T-helper 1 cell treated with Interleukin-12 subunit alpha and Interleukin-12 subunit beta and Interleukin-4 antibody, amounts not matched to agents 30 μg/mL and 1 μg/mL, for 36 hours (primary cell): ENCODE measurements at regions not wholly inside any gene's neighbourhood (a gene's known extent, or its start where the extent isn't known, plus 50 kb on each side); places are given as distances from the start of the nearest gene placed in this dataset.

ENCODE experiments used
- H3K27ac Mint-ChIP-seq: one replicate; pipeline ENCODE4 v1.8.0; 2021; ENCODE audit warnings: mild to moderate bottlenecking, mixed read lengths
- H3K27me3 Mint-ChIP-seq: one replicate; pipeline ENCODE4 v1.8.0; 2021; ENCODE audit warnings: low read depth, mixed read lengths
- H3K36me3 Mint-ChIP-seq: one replicate; pipeline ENCODE4 v1.8.0; 2021; ENCODE audit warnings: low read depth, mixed read lengths
- H3K4me1 Mint-ChIP-seq: one replicate; pipeline ENCODE4 v1.8.0; 2021; ENCODE audit warnings: low read depth, mixed read lengths
- H3K4me3 Mint-ChIP-seq: one replicate; pipeline ENCODE4 v1.8.0; 2021; ENCODE audit warnings: mild to moderate bottlenecking, moderate library complexity, mixed read lengths
- H3K9me3 Mint-ChIP-seq: one replicate; pipeline ENCODE4 v1.8.0; 2021; ENCODE audit warnings: mixed read lengths

- no peak overlapping the region for H3K4me3 Mint-ChIP-seq
- no peak overlapping the region for H3K27ac Mint-ChIP-seq
- no peaks in the 10 kb centered on the region for H3K36me3 Mint-ChIP-seq
- H3K4me1 Mint-ChIP-seq = no peaks in the 10 kb centered on the region
- peaks cover 14% of the 10 kb centered on the region for H3K27me3 Mint-ChIP-seq
- peaks cover 3% of the 10 kb centered on the region for H3K9me3 Mint-ChIP-seq
Observed at GRCh38 chr12:111074559-111074958, 154.2 kb upstream of the MYL2 start.

- H3K27me3 Mint-ChIP-seq = peaks cover 14% of the 10 kb centered on the region
- H3K4me3 Mint-ChIP-seq = no peak overlapping the region
- peaks cover 2% of the 10 kb centered on the region for H3K4me1 Mint-ChIP-seq
- no peaks in the 10 kb centered on the region for H3K36me3 Mint-ChIP-seq
- H3K9me3 Mint-ChIP-seq = peaks cover 3% of the 10 kb centered on the region
- H3K27ac Mint-ChIP-seq = no peak overlapping the region
Observed at GRCh38 chr12:111073370-111073769, 153.0 kb upstream of the MYL2 start.

- peaks cover 8% of the 10 kb centered on the region for H3K4me1 Mint-ChIP-seq
- H3K27ac Mint-ChIP-seq = no peak overlapping the region
- no peak overlapping the region for H3K4me3 Mint-ChIP-seq
- peaks cover 17% of the 10 kb centered on the region for H3K27me3 Mint-ChIP-seq
- no peaks in the 10 kb centered on the region for H3K36me3 Mint-ChIP-seq
- peaks cover 3% of the 10 kb centered on the region for H3K9me3 Mint-ChIP-seq
Observed at GRCh38 chr12:111072299-111072698, 151.9 kb upstream of the MYL2 start.

- H3K36me3 Mint-ChIP-seq = no peaks in the 10 kb centered on the region
- peaks cover 8% of the 10 kb centered on the region for H3K4me1 Mint-ChIP-seq
- no peak overlapping the region for H3K27ac Mint-ChIP-seq
- peaks cover 3% of the 10 kb centered on the region for H3K9me3 Mint-ChIP-seq
- H3K4me3 Mint-ChIP-seq = no peak overlapping the region
- H3K27me3 Mint-ChIP-seq = peaks cover 17% of the 10 kb centered on the region
Observed at GRCh38 chr12:111069886-111070285, 149.5 kb upstream of the MYL2 start.

DNA sequence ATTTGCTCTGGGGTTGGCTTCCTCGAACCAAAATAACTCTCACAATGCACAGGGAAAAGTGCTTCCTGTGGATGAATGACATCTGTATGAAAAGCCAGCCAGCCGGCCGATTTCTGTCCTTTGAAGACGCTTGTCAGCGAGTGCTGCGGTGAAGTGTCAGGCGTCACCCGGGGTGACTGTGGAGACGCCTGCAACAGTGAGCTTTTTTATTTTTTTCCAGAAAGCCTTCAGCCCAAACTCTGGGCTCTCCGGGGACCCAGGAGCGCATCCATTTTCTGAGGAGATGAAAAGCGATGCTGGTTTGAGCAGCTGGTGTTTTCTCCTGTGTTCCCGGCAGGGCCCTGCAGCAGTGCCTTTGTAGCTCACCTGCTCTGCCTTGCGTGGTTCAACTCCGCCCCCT, 147.9 kb upstream of the MYL2 start:
- no peak overlapping the region for H3K27ac Mint-ChIP-seq
- H3K36me3 Mint-ChIP-seq = no peaks in the 10 kb centered on the region
- H3K27me3 Mint-ChIP-seq = peaks cover 17% of the 10 kb centered on the region
- H3K4me3 Mint-ChIP-seq = peak overlapping the region; percentile 29
- peaks cover 3% of the 10 kb centered on the region for H3K9me3 Mint-ChIP-seq
- H3K4me1 Mint-ChIP-seq = peaks cover 8% of the 10 kb centered on the region

- Mint-ChIP-seq H3K4me3 (no peak overlapping the region), H3K27me3 (peaks cover 21% of the 10 kb centered on the region), H3K9me3 (peaks cover 3% of the 10 kb centered on the region), H3K36me3 (no peaks in the 10 kb centered on the region), H3K4me1 (peaks cover 8% of the 10 kb centered on the region), H3K27ac (no peak overlapping the region)
Observed at GRCh38 chr12:111067498-111067897, 147.1 kb upstream of the MYL2 start.

DNA sequence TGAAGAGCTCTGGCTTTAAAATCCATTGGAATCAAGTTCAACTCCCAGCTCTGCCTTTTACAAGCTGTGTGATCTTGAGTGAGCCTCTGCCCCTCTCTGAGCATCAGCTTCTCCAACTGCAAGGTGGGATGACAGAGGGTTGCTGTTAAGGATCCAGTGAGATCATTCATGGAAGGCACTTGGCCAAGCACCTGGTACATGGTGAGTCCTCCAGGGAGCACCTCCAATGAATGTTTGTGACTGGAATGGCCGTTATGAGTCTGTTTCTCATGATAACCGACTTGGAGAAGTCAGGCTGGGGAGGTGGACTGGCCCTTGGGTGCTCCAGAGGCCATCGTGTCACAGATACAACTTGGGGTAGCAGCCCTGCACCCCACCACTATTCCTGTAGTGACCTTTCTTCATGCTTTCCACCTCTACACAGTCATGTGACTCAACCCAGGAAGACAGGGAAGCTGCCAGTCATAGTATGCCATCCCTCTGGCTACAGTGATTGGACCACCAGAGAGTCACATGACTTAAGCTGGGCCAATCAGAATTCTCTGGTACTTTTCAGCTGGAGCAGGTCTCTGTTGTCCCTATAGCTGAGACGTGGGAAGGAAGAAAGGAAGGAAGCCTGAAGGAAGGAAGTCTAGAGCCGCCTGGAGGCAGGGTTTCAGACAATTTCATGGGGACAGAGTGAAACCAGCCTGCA, 146.5 kb upstream of the MYL2 start:
- Mint-ChIP-seq H3K27me3 (peaks cover 15% of the 10 kb centered on the region), H3K9me3 (peaks cover 1% of the 10 kb centered on the region), H3K4me3 (no peak overlapping the region), H3K27ac (no peak overlapping the region), H3K4me1 (peaks cover 8% of the 10 kb centered on the region), H3K36me3 (no peaks in the 10 kb centered on the region)

- Mint-ChIP-seq H3K27ac (no peak overlapping the region), H3K27me3 (peaks cover 9% of the 10 kb centered on the region), H3K36me3 (no peaks in the 10 kb centered on the region)
Observed at GRCh38 chr12:111064982-111065381, 144.6 kb upstream of the MYL2 start.

DNA sequence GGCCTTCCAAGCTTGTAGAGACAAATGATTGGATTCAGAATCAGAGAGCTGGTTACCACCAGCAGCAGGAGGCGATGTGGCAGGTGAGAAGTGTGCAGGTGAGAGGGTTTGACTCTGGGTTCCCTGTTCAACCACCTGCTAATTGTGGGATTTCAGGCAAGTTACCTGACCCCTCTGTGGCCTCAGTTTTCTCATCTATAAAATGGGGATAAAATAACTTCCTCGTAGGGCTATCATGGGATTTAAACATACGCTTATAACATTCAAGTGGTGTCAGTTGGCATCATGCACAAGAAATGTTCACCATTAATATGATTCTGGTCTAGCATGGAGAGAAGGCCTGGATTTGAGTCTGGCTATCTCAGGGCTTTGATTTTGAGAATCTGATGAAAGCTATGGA, 143.8 kb upstream of the MYL2 start:
- H3K27ac Mint-ChIP-seq = no peak overlapping the region
- H3K4me3 Mint-ChIP-seq = no peak overlapping the region
- no peaks in the 10 kb centered on the region for H3K36me3 Mint-ChIP-seq

More at GRCh38 chr12:111064982-111065381, 144.6 kb upstream of the MYL2 start:
- Mint-ChIP-seq H3K4me1 (peaks cover 8% of the 10 kb centered on the region), H3K4me3 (no peak overlapping the region), H3K9me3 (no peaks in the 10 kb centered on the region)

GRCh38 chr12:111063295-111064026, 143.1 kb upstream of the MYL2 start:
- Mint-ChIP-seq H3K27me3 (peaks cover 9% of the 10 kb centered on the region), H3K4me3 (no peak overlapping the region), H3K27ac (no peak overlapping the region), H3K36me3 (no peaks in the 10 kb centered on the region), H3K9me3 (no peaks in the 10 kb centered on the region), H3K4me1 (peaks cover 7% of the 10 kb centered on the region)

More for the DNA sequence above, 143.8 kb upstream of the MYL2 start:
- Mint-ChIP-seq H3K4me1 (peaks cover 6% of the 10 kb centered on the region), H3K9me3 (no peaks in the 10 kb centered on the region), H3K27me3 (peaks cover 9% of the 10 kb centered on the region)

- Mint-ChIP-seq H3K9me3 (peaks cover 26% of the 10 kb centered on the region), H3K36me3 (peaks cover 18% of the 10 kb centered on the region), H3K27me3 (peaks cover 10% of the 10 kb centered on the region), H3K4me1 (peaks cover 26% of the 10 kb centered on the region), H3K4me3 (no peak overlapping the region), H3K27ac (peak overlapping the region; percentile 100)
Observed at GRCh38 chr12:111057701-111058425, 137.5 kb upstream of the MYL2 start.

DNA sequence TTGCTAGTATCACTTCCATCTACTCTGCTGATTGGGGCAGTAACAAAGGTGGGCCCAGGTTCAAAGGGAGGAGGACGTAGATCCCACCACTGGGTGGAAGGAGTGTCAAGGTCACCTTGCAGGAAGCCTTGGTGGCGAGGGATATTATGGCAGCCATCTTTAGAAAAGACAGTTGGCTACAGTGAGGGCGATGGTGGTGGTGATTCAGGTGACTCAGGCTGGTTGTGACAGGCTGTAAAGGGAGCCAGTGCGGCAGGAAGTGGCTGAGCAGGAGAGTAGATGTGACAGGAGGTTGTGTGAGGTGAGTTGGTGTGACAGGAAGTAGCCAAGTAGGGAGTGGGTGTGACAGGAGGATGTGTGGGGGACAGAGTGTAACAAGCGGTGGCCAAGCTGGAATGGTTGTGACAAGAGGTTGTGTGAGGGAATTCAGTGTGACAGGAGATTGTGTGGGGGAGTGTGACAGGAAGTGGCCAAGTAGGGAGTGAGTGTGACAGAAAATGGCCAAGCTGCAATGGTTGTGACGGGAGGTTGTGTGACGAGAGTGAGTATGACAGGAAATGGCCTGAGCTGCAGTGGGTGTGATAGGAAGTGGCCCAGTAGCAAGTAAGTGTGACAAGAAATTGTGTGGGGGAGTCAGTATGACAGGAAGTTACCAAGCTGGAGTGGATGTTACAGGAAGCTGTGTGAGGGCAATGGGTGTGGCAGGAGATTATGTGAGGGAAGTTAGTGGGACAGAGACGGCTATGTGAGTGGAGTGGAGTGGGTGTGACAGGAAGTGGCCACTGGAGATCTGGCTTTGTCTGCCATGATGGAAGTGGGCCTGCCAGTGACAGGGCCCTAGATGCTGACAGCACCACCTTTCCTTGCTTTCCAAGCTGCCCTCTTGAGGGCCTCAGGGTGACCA, 136.5 kb upstream of the MYL2 start:
- Mint-ChIP-seq H3K27ac (peak overlapping the region; percentile 100), H3K4me3 (peak overlapping the region; percentile 43), H3K4me1 (peaks cover 26% of the 10 kb centered on the region)

DNA sequence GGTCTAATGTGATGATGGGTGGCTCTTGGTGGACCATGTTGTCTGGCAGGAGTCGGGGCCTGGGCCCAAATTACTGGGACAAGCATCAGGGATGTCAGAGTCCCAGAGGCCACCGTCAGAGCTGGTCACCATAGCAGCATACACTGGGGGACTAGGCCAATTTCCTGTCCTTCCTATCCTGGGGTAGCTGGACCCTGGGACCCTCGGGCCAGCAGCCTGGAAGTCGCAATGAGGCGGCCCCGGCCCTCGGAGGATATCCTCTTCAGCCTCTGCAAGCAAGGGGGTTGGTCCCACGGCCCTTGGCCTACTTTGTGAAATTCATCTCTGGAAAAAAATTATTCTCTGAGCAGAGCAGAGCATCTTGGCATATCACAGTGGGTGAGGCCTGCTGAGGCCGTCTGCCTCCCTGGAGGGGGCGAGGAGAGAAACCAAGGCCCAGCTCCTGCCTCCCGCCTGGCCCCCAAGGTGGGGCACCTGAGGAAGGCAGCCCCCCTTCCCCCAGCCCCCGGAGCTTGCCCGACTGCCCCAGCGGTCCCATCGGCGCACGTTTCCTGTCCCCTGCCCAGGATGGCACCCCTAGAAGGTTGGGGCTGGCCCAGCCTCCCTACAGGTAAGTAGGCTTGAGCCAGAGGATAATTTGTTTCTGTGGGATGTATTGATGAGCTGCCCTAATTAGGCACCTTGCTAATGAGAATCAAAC, 135.0 kb upstream of the MYL2 start:
- Mint-ChIP-seq H3K9me3 (peaks cover 26% of the 10 kb centered on the region), H3K27me3 (peaks cover 4% of the 10 kb centered on the region), H3K4me3 (no peak overlapping the region), H3K36me3 (peaks cover 18% of the 10 kb centered on the region), H3K27ac (peak overlapping the region; percentile 100), H3K4me1 (peaks cover 26% of the 10 kb centered on the region)

More for the DNA sequence above, 136.5 kb upstream of the MYL2 start:
- Mint-ChIP-seq H3K27me3 (peaks cover 7% of the 10 kb centered on the region), H3K36me3 (peaks cover 18% of the 10 kb centered on the region), H3K9me3 (peaks cover 26% of the 10 kb centered on the region)
